NK-92 treated with Interleukin-12 subunit alpha and Interleukin-12 subunit beta, amount 100 ng/mL, for 24 hours (cell line): ENCODE measurements at regions not wholly inside any gene's neighbourhood (a gene's known extent, or its start where the extent isn't known, plus 50 kb on each side); places are given as distances from the start of the nearest gene placed in this dataset.
"Not testable (repeated sequence)": the region's sequence is repeated elsewhere in the genome, so short reads cannot be mapped to it uniquely, and the experiment has no call there.

Source experiments
- DNase-seq: peaks from one replicate; lab custom pipeline; 2025; lab: John Stamatoyannopoulos, UW

DNA sequence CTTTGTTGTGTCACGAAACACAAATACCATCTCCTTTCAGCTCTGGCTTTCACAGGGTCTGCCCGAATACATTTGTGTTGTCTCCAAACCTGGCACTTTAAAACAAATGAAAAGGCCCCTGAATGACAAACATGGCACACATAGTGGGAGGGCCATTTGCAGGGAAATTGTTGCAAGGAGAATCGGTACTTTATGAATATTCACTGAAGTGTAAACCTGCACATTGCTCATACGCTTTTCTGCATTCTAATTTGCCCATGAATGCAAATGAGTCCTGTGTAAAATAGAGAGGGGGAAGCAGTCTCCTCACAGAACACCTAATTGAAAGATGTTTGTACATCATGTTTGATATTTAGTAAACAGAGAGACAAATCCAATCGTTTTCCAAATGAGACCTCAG is 82.7 kb upstream of the PCDH8 start:
- DNase-seq = no peak

DNA sequence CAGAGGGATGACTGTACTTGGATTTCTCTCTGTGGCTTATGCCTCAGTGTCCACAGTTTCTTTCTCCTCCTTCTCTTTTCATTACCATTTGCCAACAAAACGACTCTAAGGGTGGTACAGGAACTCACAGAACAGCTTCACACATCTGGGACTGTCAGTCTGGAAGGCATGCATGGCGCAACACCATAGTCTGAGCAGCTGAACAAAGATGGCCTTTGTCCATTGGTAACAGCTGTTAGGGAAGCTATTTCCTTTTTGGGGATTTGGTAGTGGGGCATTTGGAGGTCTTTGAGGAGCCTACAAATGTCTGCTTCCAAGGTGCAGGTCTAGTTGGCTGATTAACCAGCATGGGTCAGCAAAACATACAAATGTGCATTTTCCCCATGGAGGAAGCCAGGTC is 81.4 kb upstream of the PCDH8 start:
- DNase-seq = no peak

DNA sequence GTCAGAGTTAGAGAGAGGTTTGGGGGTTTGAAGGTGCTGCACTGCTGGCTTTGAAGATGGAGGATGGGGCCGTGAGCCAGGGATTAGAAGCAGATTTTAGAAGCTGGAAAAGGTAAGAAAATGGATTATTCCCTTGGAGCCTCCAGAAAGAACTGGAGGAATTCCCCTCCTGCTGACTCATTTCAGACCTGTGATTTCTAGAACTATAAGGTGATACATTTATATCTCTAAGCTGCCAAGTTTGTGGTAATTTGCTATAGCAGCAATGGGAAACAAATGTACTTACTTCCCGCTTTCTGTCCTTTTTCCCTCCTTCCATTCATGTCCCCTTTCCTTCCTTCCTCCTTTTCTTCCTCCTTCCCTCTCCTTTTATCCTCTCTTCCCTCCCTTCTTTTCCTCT is 78.5 kb upstream of the PCDH8 start:
- DNase-seq = no peak

DNA sequence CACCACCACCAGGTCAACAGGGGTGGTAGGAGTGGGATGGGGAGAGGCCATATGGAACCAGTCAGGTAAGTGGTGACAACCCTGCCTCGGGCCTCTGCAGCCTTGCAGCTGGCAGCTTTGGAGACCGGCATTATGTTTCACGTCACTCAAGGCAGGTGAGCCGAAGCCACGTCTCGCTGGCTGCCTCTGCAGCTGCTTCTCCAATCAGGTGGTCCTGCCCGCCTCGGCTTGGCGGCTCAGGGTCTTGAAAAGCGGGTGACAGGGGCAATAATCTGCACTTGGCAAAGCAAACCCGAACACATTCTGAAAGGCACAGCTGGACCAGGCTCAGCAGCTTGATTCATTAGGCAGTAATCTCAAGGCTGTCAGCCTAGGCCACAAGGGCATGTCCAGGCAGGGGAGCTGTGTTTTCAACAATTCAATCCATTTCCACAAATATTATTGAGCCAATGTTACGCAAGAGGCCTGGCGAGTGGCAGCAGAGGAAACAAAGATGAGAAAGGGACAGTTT is 77.4 kb upstream of the PCDH8 start:
- DNase-seq = no peak

DNA sequence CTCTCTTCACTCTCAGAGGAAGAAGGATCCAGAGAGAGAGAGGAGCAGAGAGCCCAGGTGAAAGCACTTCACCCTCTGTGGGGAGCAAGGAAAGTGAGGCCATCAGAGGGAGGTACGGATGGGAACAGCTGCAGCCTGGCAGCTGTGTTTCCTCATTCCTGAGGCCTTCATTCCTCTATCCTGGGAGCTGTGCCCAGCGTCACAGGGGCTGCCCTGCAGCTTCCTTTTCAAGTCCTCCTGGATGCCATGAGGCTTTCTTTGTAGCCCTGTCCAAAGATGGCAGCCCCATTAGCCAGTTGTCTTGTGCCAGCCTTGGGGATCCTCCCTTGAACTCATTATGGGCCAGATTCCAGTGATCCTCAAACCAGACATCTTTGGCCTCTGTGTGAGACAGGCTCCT is 76.8 kb upstream of the PCDH8 start:
- DNase-seq = no peak

DNA sequence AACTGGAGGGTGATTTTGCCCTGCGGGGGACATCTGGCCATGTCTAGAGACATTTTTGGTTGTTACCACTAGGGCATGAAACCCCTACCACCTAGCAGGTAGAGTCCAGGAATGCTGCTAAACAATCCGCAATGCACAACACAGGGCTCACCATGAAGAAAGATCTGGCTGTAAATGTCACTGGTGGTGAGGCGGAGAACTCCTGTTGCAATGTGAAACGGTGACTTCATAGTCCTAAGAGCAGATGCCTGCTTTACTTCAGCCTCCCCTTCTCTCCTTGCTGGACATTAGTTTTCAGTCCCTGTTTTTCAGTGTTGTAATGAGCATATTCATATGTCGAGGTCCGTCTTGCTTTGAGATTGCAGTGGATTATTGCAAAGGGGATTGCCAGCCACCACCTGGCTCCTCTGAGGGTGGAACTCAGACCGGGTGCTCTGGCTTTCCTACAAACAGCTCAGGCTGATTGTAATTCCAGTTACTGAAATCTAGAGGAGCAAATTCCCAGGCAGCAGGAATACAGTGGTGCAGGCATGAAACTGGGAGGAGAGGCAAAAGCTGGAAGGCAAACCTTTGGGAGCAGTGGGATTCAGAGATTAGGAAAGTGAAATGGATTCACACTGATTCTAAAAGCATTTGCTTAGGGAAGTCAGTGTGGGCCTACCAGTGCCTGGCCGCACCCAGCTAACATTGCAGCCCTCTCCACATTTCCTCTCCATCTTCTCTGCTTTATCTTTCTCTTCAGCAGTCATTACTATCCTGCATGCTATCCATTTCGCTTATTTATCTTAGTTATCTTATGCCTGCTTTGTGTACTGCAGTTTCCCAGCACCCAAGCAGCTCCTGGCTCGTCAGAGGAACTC is 76.1 kb upstream of the PCDH8 start:
- no peak for DNase-seq

DNA sequence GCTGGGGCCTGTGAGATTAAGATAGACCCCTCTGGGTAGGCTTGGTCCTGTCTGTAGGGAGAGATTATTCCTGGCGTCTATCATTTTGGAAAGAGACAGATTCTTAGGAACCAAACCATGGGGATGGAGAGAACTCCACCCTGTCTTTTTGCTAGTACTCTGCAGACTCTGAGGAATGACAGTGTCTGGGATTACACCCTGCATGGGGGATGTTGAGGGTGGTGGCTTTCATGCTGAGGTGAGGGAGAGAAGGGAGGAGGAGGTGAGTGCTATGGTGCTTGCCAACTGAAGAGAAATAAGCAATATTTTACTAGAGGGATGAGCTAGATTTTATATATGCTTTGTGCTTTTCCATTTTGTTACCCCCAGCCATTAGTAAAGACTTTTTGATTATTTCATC is 74.5 kb upstream of the PCDH8 start:
- DNase-seq = no peak

DNA sequence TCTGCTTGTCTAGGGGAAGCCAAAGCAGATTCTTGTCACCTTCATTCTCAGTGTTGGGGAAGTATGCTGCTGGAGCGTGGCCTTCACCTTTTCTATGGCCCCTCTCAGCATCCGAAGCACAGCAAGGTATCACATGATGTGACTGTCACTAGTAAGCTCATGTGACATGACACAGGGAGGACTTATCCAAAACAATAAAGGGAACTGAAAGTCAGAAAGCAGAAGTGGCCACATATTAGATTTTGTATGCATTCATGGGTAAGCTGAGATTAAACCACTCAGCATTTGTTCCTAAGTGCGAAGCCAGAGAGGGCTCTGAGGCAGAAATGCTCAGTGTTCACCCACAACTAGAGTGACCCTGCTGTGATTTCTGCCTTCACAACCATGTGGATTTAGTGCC is 72.8 kb upstream of the PCDH8 start:
- DNase-seq = no peak

DNA sequence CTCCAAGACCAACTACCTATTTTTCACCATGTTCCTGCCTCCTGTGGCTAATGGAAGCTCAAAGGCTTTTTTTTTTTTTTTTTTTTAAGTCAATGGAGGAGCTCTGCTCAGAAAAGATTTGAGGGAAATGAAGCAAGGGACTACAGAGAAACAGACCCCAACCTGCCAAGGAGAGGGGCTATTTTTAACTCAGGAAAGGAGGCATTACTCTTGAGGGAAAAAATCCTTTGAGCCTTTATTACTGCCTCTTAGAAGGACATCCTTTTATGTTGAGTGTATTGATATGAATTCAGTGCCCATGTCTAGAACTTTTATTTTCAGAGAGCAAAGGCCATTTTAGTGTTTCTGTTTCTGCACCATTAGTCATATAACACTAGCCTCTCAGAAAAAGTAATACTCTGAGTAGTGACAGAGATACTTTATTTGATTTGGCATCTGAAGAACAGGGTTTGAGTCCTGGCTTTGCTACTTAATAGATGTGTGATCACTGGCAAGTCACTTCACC is 68.1 kb upstream of the PCDH8 start:
- no peak for DNase-seq

DNA sequence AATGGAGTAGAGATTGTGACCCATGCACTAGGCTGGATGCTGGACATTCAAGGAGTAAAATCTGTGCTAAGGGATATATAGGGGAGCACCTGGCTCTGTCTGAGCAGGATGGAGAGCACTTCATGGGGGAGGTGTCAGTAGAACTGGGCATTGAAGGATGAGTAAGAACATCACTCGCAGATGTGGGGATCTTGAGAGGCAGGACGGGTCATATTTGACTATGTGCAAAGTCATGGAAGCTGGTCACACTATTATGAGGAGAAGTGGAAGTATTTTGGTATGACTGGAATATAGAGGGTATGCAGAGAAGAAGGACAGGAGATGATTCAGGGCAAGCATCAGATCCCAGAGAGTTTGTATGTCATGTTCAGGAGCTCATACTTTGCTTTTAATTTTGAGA is 62.9 kb upstream of the PCDH8 start:
- no peak for DNase-seq

DNA sequence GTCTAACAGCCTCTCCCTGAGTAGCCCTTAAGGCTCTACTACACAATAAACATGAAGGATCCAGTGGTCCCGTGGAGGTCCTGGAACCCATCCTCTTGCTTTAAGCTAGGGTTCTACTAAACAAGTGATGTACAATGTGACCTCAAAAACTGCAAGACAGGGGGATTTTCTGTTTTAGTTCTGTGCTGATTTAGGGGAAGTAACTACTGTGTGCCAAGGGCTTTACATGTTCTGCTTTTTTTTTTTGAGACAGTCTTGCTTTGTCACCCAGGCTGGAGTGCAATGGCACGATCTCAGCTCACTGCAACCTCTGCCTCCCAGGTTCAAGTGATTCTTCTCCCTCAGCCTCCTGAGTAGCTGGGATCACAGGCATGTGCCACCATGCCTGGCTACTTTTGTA is 61.9 kb upstream of the PCDH8 start:
- DNase-seq = not testable (repeated sequence)

DNA sequence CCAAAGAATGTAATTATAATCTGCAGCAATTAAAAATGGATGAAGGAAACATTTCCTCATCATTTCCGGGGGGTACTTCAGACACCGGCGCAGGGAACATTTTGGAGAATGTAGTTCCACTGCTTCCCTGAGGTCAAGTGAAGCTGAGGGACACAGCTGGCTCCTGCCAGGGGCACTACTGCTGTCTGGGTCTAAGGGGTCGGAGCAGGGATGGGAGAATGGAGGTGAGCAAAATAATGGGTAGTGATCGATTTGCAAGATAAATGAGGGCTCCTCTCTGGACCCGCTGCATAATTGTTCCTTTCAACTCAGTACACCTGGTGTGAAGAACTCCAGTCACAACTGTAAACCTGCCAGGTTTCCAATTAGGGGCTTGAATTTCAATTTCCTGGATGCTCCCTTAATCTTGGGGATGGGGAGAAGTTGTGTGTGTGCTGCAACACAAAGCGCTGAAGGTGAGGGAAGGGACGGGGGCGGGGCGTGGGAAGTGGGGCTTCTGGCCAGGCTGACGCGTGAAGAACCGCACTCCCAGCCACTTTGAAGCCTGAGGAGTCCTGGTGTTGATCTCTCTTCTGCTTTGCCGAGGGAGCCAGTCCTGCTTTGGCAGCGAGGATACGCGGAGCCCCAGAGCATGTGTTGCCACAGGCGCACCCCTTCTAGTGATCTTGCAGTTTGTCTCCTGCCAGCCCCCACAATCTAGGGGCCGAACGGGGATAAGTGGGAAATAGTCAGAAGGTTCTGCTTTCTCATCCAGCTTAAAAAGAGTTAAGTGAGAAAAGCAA is 57.9 kb upstream of the PCDH8 start:
- no peak for DNase-seq

DNA sequence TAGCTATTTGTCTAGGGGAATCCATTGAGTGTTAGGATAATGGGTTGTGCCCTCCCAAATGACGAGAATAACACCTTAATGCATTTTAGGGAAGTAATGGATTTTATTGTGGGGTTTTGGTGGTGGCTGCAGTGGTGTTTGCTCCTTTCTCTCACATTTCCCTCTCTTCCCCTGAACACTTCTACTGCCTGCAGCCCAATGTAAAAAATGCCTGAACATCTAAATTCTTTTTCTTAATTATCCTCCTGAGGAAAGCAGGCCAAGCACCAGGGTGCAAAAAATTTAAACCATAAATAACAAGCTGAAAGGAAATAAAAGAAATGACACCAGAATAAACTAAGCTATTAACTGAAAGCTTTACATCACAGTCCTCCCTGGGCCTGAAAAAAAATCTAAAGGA is 57.3 kb upstream of the PCDH8 start:
- no peak for DNase-seq

DNA sequence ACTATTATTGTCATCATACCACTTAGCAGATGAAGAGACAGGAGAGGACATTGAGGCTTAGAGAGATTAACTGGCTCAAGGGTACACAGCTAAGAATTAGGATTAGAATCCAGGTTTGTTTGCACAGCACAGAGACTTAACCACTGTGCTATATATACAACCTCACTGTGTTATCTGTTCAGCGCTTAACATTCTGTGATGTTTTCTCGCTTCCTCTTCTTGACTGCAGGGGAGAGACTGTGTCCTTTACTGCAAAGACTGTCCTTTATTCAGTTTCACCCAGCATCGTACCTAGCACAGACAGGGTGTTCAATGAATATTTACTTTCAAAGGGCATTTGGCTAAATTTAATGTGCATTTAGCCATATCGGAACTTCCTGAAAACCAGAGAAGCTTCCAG is 54.9 kb upstream of the PCDH8 start:
- no peak for DNase-seq

DNA sequence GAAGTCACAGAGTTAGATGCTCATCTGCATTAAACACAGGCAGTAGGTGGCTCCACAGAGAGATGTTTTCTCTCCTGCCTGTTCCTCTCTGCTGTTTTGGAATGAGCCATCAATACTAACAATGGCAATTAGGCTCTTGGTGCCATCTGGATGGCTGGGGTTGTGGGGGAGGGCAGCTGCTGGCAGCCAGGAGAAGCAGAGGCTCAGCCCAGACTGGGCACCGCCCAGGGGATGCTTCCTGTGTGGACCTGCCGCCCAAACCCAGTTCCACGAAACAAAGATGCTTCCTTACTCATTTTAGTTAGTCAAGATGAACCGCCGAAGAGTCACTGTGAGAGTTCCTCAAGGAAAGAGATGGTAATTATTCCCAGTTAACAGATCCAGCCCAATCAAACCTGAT is 50.8 kb upstream of the PCDH8 start:
- no peak for DNase-seq
